T-helper 1 cell treated with Interleukin-12 subunit alpha and Interleukin-12 subunit beta and Interleukin-4 antibody, amounts not matched to agents 30 μg/mL and 1 μg/mL, for 36 hours (primary cell): ENCODE measurements at regions not wholly inside any gene's neighbourhood (a gene's known extent, or its start where the extent isn't known, plus 50 kb on each side); places are given as distances from the start of the nearest gene placed in this dataset.

ENCODE experiments used
- H3K27ac Mint-ChIP-seq: one replicate; pipeline ENCODE4 v1.8.0; 2021; ENCODE audit warnings: mild to moderate bottlenecking, mixed read lengths
- H3K27me3 Mint-ChIP-seq: one replicate; pipeline ENCODE4 v1.8.0; 2021; ENCODE audit warnings: low read depth, mixed read lengths
- H3K36me3 Mint-ChIP-seq: one replicate; pipeline ENCODE4 v1.8.0; 2021; ENCODE audit warnings: low read depth, mixed read lengths
- H3K4me1 Mint-ChIP-seq: one replicate; pipeline ENCODE4 v1.8.0; 2021; ENCODE audit warnings: low read depth, mixed read lengths
- H3K4me3 Mint-ChIP-seq: one replicate; pipeline ENCODE4 v1.8.0; 2021; ENCODE audit warnings: mild to moderate bottlenecking, moderate library complexity, mixed read lengths
- H3K9me3 Mint-ChIP-seq: one replicate; pipeline ENCODE4 v1.8.0; 2021; ENCODE audit warnings: mixed read lengths

- no peaks in the 10 kb centered on the region for H3K27me3 Mint-ChIP-seq
- no peak overlapping the region for H3K27ac Mint-ChIP-seq
- peaks cover 8% of the 10 kb centered on the region for H3K9me3 Mint-ChIP-seq
- H3K4me1 Mint-ChIP-seq, result no peaks in the 10 kb centered on the region
- H3K36me3 Mint-ChIP-seq, result no peaks in the 10 kb centered on the region
- no peak overlapping the region for H3K4me3 Mint-ChIP-seq
Measured at GRCh38 chr9:118630079-118630478, 739.2 kb downstream of the BRINP1 start.

- H3K9me3 Mint-ChIP-seq, result peaks cover 8% of the 10 kb centered on the region
- H3K27ac Mint-ChIP-seq, result no peak overlapping the region
- H3K4me1 Mint-ChIP-seq, result no peaks in the 10 kb centered on the region
- no peaks in the 10 kb centered on the region for H3K27me3 Mint-ChIP-seq
- H3K36me3 Mint-ChIP-seq, result no peaks in the 10 kb centered on the region
- H3K4me3 Mint-ChIP-seq, result no peak overlapping the region
Measured at GRCh38 chr9:118630931-118631595, 738.2 kb downstream of the BRINP1 start.

- H3K9me3 Mint-ChIP-seq, result peaks cover 8% of the 10 kb centered on the region
- no peak overlapping the region for H3K4me3 Mint-ChIP-seq
- no peaks in the 10 kb centered on the region for H3K27me3 Mint-ChIP-seq
- no peaks in the 10 kb centered on the region for H3K4me1 Mint-ChIP-seq
- H3K36me3 Mint-ChIP-seq, result no peaks in the 10 kb centered on the region
- H3K27ac Mint-ChIP-seq, result no peak overlapping the region
Measured at GRCh38 chr9:118631956-118632355, 737.3 kb downstream of the BRINP1 start.

GRCh38 chr9:118635416-118635815, 733.8 kb downstream of the BRINP1 start:
- Mint-ChIP-seq H3K27ac (no peak overlapping the region), H3K9me3 (peaks cover 15% of the 10 kb centered on the region), H3K36me3 (no peaks in the 10 kb centered on the region), H3K27me3 (no peaks in the 10 kb centered on the region), H3K4me1 (no peaks in the 10 kb centered on the region), H3K4me3 (no peak overlapping the region)

GRCh38 chr9:118637681-118638080, 731.6 kb downstream of the BRINP1 start:
- Mint-ChIP-seq H3K9me3 (peaks cover 17% of the 10 kb centered on the region), H3K4me1 (no peaks in the 10 kb centered on the region), H3K36me3 (no peaks in the 10 kb centered on the region), H3K4me3 (no peak overlapping the region), H3K27ac (no peak overlapping the region), H3K27me3 (no peaks in the 10 kb centered on the region)

GRCh38 chr9:118640836-118641560, 728.2 kb downstream of the BRINP1 start:
- H3K27me3 Mint-ChIP-seq, result no peaks in the 10 kb centered on the region
- H3K36me3 Mint-ChIP-seq, result no peaks in the 10 kb centered on the region
- H3K9me3 Mint-ChIP-seq, result peaks cover 26% of the 10 kb centered on the region
- H3K27ac Mint-ChIP-seq, result no peak overlapping the region
- H3K4me1 Mint-ChIP-seq, result no peaks in the 10 kb centered on the region
- no peak overlapping the region for H3K4me3 Mint-ChIP-seq

GRCh38 chr9:118643118-118643517, 726.1 kb downstream of the BRINP1 start:
- Mint-ChIP-seq H3K9me3 (peaks cover 35% of the 10 kb centered on the region), H3K36me3 (no peaks in the 10 kb centered on the region), H3K4me3 (no peak overlapping the region)

GRCh38 chr9:118644066-118644465, 725.2 kb downstream of the BRINP1 start:
- Mint-ChIP-seq H3K27me3 (no peaks in the 10 kb centered on the region), H3K9me3 (peaks cover 29% of the 10 kb centered on the region), H3K4me1 (no peaks in the 10 kb centered on the region)

More at GRCh38 chr9:118643118-118643517, 726.1 kb downstream of the BRINP1 start:
- Mint-ChIP-seq H3K27me3 (no peaks in the 10 kb centered on the region), H3K4me1 (no peaks in the 10 kb centered on the region), H3K27ac (no peak overlapping the region)

GRCh38 chr9:118647331-118647730, 721.9 kb downstream of the BRINP1 start:
- Mint-ChIP-seq H3K9me3 (peaks cover 23% of the 10 kb centered on the region), H3K4me1 (no peaks in the 10 kb centered on the region), H3K36me3 (no peaks in the 10 kb centered on the region)

More at GRCh38 chr9:118644066-118644465, 725.2 kb downstream of the BRINP1 start:
- Mint-ChIP-seq H3K27ac (no peak overlapping the region), H3K36me3 (no peaks in the 10 kb centered on the region), H3K4me3 (no peak overlapping the region)

GRCh38 chr9:118650417-118650816, 718.8 kb downstream of the BRINP1 start:
- no peak overlapping the region for H3K4me3 Mint-ChIP-seq
- peaks cover 20% of the 10 kb centered on the region for H3K9me3 Mint-ChIP-seq
- H3K36me3 Mint-ChIP-seq, result no peaks in the 10 kb centered on the region

More at GRCh38 chr9:118647331-118647730, 721.9 kb downstream of the BRINP1 start:
- Mint-ChIP-seq H3K27ac (no peak overlapping the region), H3K27me3 (no peaks in the 10 kb centered on the region), H3K4me3 (no peak overlapping the region)

GRCh38 chr9:118651511-118651910, 717.7 kb downstream of the BRINP1 start:
- peaks cover 9% of the 10 kb centered on the region for H3K9me3 Mint-ChIP-seq
- H3K27ac Mint-ChIP-seq, result no peak overlapping the region
- H3K4me3 Mint-ChIP-seq, result no peak overlapping the region
- H3K27me3 Mint-ChIP-seq, result no peaks in the 10 kb centered on the region
- H3K4me1 Mint-ChIP-seq, result no peaks in the 10 kb centered on the region
- no peaks in the 10 kb centered on the region for H3K36me3 Mint-ChIP-seq

More at GRCh38 chr9:118650417-118650816, 718.8 kb downstream of the BRINP1 start:
- Mint-ChIP-seq H3K27ac (no peak overlapping the region), H3K27me3 (no peaks in the 10 kb centered on the region), H3K4me1 (no peaks in the 10 kb centered on the region)

GRCh38 chr9:118652258-118652657, 717.0 kb downstream of the BRINP1 start:
- Mint-ChIP-seq H3K36me3 (no peaks in the 10 kb centered on the region), H3K4me1 (no peaks in the 10 kb centered on the region), H3K4me3 (no peak overlapping the region), H3K9me3 (peaks cover 9% of the 10 kb centered on the region), H3K27ac (no peak overlapping the region), H3K27me3 (no peaks in the 10 kb centered on the region)

GRCh38 chr9:118652912-118653311, 716.3 kb downstream of the BRINP1 start:
- Mint-ChIP-seq H3K27ac (no peak overlapping the region), H3K27me3 (no peaks in the 10 kb centered on the region), H3K4me3 (no peak overlapping the region), H3K36me3 (no peaks in the 10 kb centered on the region), H3K9me3 (peaks cover 5% of the 10 kb centered on the region), H3K4me1 (no peaks in the 10 kb centered on the region)

- no peaks in the 10 kb centered on the region for H3K4me1 Mint-ChIP-seq
- no peaks in the 10 kb centered on the region for H3K9me3 Mint-ChIP-seq
- H3K4me3 Mint-ChIP-seq, result no peak overlapping the region
- no peak overlapping the region for H3K27ac Mint-ChIP-seq
- no peaks in the 10 kb centered on the region for H3K27me3 Mint-ChIP-seq
- H3K36me3 Mint-ChIP-seq, result no peaks in the 10 kb centered on the region
Measured at GRCh38 chr9:118659011-118659410, 710.2 kb downstream of the BRINP1 start.

GRCh38 chr9:118665226-118665919, 703.9 kb downstream of the BRINP1 start:
- no peak overlapping the region for H3K27ac Mint-ChIP-seq
- H3K9me3 Mint-ChIP-seq, result no peaks in the 10 kb centered on the region
- H3K4me1 Mint-ChIP-seq, result no peaks in the 10 kb centered on the region
- H3K4me3 Mint-ChIP-seq, result no peak overlapping the region
- no peaks in the 10 kb centered on the region for H3K36me3 Mint-ChIP-seq
- no peaks in the 10 kb centered on the region for H3K27me3 Mint-ChIP-seq
